HG03354 (cell line): ENCODE measurements at regions not wholly inside any gene's neighbourhood (a gene's known extent, or its start where the extent isn't known, plus 50 kb on each side); places are given as distances from the start of the nearest gene placed in this dataset.
A peak's percentile ranks its signal among the peaks of the same experiment; 100 is the strongest.

Experiments
- ATAC-seq: cut with Tn5 transposase; IDR thresholded peaks from one replicate; pipeline ENCODE4 v1.9.1; 2021; ENCODE audit warnings: mild to moderate bottlenecking; ENCODE audit not compliant: unreplicated experiment, poor library complexity, severe bottlenecking

DNA sequence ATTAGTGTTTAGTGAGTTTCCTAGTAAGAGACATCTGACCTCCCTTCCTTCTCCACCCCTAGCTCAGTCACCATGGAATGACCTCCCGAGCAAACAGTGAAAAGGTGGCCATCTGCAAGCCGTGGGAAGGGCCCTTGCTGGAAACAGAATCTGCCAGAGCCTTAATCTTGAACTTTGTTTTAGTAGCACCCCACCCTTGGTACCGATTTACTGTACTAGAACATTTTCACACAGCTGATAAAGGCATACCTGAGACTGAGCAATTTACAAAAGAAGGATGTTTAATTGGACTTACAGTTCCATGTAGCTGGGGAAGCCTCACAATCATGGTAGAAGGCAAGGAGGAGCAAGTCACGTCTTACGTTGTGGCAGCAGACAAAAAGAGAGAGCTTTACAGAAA is 655.8 kb downstream of the TSN start:
- ATAC-seq: no peak

- ATAC-seq: no peak
These were observed 656.9 kb downstream of the TSN start for GRCh38 chr2:122412360-122412759.

GRCh38 chr2:122414902-122415301 is 659.5 kb downstream of the TSN start:
- no peak for ATAC-seq

- ATAC-seq: no peak
These were observed 661.7 kb downstream of the TSN start for GRCh38 chr2:122417114-122417513.

- ATAC-seq: no peak
These were observed 666.3 kb downstream of the TSN start for GRCh38 chr2:122421775-122422174.

DNA sequence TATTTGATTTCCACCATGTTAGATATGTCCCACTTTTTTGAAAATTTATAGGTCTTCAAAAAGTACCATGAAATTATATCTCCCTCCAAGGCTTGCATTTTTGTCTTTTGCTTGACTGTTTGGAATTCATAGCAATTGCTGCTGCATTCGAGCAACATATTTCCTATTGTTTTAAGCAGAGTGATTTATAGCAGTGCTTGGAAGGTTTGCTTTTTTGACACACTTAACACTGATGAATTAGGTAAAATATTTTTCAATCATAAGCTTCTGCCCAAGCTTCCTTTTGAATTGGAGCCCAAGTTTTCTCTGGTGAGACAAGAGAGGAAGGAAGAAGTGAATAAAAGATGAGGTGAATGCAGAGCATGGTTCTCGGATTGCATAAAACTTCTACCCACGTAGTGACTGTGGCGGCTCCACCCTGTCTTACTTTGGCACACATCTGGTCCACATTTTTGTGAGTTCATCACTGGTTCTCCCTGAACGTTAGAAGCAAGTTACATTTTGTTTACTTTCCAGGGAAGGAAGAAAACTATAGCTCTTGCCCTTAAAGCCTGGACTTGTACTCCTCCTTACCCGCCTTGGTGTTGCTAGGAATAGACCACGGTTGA is 667.0 kb downstream of the TSN start:
- no peak for ATAC-seq

- no peak for ATAC-seq
These were observed 668.5 kb downstream of the TSN start for GRCh38 chr2:122423934-122424333.

GRCh38 chr2:122433123-122433754 is 677.8 kb downstream of the TSN start:
- ATAC-seq: no peak

DNA sequence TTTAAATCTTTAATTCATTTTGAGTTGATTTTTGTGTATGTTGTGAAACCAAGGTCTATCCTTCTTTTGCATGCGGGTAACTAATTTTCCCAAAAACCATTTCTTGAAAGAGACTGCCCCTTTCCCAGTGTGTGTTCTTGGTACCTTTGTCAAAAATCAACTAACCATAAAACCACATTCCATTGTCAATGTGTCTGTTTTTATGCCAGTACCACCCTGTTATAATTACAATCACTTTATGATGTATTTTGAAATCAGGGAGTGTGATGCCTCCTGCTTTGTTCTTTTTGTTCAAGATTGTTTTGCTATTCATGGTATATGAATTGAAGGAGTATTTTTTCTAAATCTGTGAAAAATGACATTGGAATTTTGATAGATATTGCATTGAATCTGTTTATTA is 689.6 kb downstream of the TSN start:
- no peak for ATAC-seq

DNA sequence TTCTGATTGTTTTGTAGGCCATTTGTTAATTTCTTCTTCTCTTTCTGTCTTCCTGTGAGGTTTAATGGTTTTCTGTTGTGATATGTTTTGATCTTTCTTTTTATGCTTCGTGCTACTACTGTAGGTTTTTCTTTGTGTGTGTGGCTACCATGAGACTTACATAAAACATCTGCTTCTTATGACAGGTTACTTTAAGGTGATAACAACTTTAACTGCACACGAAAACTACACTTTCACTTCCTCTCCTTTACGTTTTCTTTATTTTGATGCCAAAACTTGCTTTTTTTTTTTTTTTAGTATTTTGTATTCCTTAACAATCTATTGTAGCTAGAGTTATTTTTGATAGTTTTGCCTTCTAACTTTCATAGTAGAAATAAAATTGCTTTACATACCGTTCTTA is 691.3 kb downstream of the TSN start:
- ATAC-seq: no peak

GRCh38 chr2:122447237-122447636 is 691.8 kb downstream of the TSN start:
- ATAC-seq: no peak

- ATAC-seq: no peak
These were observed 695.6 kb downstream of the TSN start for GRCh38 chr2:122451040-122451439.

- ATAC-seq: no peak
These were observed 696.2 kb downstream of the TSN start for GRCh38 chr2:122451697-122452096.

- no peak for ATAC-seq
These were observed 713.7 kb downstream of the TSN start for GRCh38 chr2:122469147-122469546.

- no peak for ATAC-seq
These were observed 716.3 kb downstream of the TSN start for GRCh38 chr2:122471753-122472152.

- no peak for ATAC-seq
These were observed 722.7 kb downstream of the TSN start for GRCh38 chr2:122478117-122478516.

- ATAC-seq: no peak
These were observed 723.3 kb downstream of the TSN start for GRCh38 chr2:122478771-122479170.

DNA sequence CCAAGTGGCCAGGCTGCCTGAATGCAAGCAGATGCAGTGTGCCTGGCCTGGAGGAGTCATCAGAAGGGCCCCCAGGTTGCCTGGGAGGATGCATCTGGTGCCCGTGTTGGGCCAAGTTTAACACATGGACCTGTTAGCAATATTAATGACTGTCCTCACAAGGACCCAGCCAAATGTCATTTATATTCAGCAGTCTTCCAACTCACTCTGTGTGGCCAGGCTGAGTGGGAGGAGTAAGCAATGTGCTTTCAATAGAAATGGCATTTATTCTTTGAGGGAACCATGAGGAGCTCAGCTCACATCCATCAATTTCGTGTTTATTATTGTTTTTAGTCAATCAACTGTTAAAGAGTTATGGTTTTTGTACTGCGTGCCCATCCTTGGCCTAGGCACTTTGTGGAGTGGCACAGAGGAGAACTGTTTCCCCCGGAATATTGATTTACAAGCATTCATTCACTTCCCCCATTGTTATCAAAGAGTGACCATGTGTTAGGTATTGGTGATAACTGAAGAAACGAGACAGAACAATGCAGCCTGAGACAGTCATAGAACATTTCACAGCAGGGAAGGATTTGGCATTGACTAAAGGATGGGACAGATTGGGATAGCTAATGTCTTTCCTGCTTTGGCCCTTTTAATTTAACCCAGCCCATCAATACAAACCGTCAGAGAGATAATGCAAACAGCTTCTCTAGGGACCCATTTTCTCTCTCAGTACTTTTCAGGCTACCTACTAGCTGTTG is 725.2 kb downstream of the TSN start:
- no peak for ATAC-seq

DNA sequence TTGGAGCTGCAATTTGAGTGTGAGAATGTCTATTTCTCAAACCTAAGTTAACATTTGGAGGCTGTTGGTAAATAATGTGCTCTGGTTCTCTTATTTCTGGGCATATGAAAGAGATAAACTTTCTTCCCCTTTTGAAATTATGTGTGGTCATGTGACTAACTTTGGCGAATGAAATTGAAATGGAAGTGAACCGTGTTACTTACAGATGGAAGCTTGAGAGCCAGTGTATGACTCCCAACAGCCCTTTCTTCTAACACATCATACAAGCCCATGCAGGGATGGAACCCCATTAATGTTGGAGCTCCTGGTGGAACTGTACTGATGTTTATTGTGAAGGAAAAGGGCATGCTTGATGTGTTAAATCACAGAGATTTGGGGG is 725.8 kb downstream of the TSN start:
- ATAC-seq: no peak

- ATAC-seq: peak; percentile 83
These were observed 726.3 kb downstream of the TSN start for GRCh38 chr2:122481717-122482116.

- no peak for ATAC-seq
These were observed 730.6 kb downstream of the TSN start for GRCh38 chr2:122486086-122486485.
